Gastrocnemius medialis (tissue), 4 donors: ENCODE measurements at regions not wholly inside any gene's neighbourhood (a gene's known extent, or its start where the extent isn't known, plus 50 kb on each side); places are given as distances from the start of the nearest gene placed in this dataset.

Source experiments
- ATAC-seq, 2 donors: fragments of 150-250 bp; one replicate each; pipeline ENCODE4 v1.9.1; 2016
- DNase-seq, 2 donors: peaks; one replicate each; pipeline ENCODE4 v3.0.0-alpha.2; 2019
- H3K27ac ChIP-seq, 4 donors: fragments of 200-600 bp; sonication (generic); 1 replicate in 1 of 4; 2 replicates in 3 of 4; pipeline ENCODE4 v1.5.1; 2016 to 2018; ENCODE audit warnings: mild to moderate bottlenecking in 2 of 4, moderate library complexity in 1 of 4
- H3K27me3 ChIP-seq, 3 donors: fragments of 200-600 bp; sonication (generic) in 2 of 3; 1 replicate in 1 of 3; 2 replicates in 2 of 3; pipeline versions ENCODE4 v1.5.1 to v1.6.0; 2016 to 2019; ENCODE audit warnings: mild to moderate bottlenecking in 1 of 3, moderate library complexity in 1 of 3
- H3K36me3 ChIP-seq, 2 donors: fragments of 200-600 bp; sonication (generic) in 1 of 2; one replicate each; pipeline ENCODE4 v1.5.1; 2017 to 2018
- H3K4me1 ChIP-seq, 2 donors: fragments of 200-600 bp; sonication (generic) in 1 of 2; one replicate each; pipeline ENCODE4 v1.5.1; 2016 to 2017; ENCODE audit warnings: mild to moderate bottlenecking in 2 of 2
- H3K4me3 ChIP-seq, 4 donors: fragments of 200-600 bp; sonication (generic) in 3 of 4; 1 replicate in 1 of 4; 2 replicates in 3 of 4; pipeline ENCODE4 v1.5.1; 2016 to 2019; ENCODE audit warnings: mild to moderate bottlenecking in 2 of 4
- H3K9me3 ChIP-seq, 3 donors: fragments of 200-600 bp; sonication (generic) in 2 of 3; 1 replicate in 1 of 3; 2 replicates in 2 of 3; pipeline ENCODE4 v1.5.1; 2016 to 2019
- CTCF ChIP-seq, 5 experiments: fragments of 450-650 bp in 3 of 5; fragments of 200-600 bp in 2 of 5; sonication (generic) in 2 of 5; IDR thresholded peaks in 4 of 5; conservative IDR thresholded peaks in 1 of 5; 1 replicate in 4 of 5; 2 replicates in 1 of 5; pipeline ENCODE4 v1.5.1; 2016 to 2019; ENCODE audit warnings: antibody characterized with exemption in 5 of 5, mild to moderate bottlenecking in 3 of 5, moderate library complexity in 3 of 5
- POLR2A ChIP-seq, 2 donors: fragments of 450-650 bp; IDR thresholded peaks; one replicate each; pipeline ENCODE4 v1.6.1; 2017; ENCODE audit warnings: antibody characterized with exemption in 2 of 2, mild to moderate bottlenecking in 2 of 2, moderate library complexity in 2 of 2
- in situ Hi-C, 4 donors: fragments of 200-750 bp; cut with MboI; loops; one replicate each; pipeline versions ENCODE4 v1.15.0 to v1.8.0; 2017; ENCODE audit warnings: low sequenced_read_pairs in 4 of 4
- intact Hi-C: fragments of 100-400 bp; cut with DNase I; formaldehyde crosslinking; loops from one replicate; pipeline ENCODE4 v1.15.1; 2023; ENCODE audit warnings: low total_unique reads

- Histone ChIP-seq H3K36me3 (no peaks in the 10 kb centered on the region), H3K4me1 (no peaks in the 10 kb centered on the region), H3K27ac (no peak overlapping the region), H3K27me3 (no peaks in the 10 kb centered on the region), H3K4me3 (no peak overlapping the region), H3K9me3 (no peaks in the 10 kb centered on the region)
- no peak for TF ChIP-seq CTCF (IDR thresholded peaks at IDR 0.05 in 4 of 5, conservative IDR thresholded peaks at IDR 0.05 in 1 of 5)
- TF ChIP-seq POLR2A (IDR thresholded peaks at IDR 0.05): no peak
- intact Hi-C loops (no loop called here), in situ Hi-C loops (no loop called here)
- no peak for DNase-seq
- no peak for ATAC-seq
Measured at GRCh38 chr12:92519284-92519683, 183.5 kb upstream of the PLEKHG7 start.

- TF ChIP-seq CTCF (IDR thresholded peaks at IDR 0.05 in 4 of 5, conservative IDR thresholded peaks at IDR 0.05 in 1 of 5) (no peak), POLR2A (IDR thresholded peaks at IDR 0.05) (no peak)
- no peak for ATAC-seq
- intact Hi-C loops: no loop called here
- Histone ChIP-seq H3K27me3 (no peaks in the 10 kb centered on the region), H3K27ac (no peak overlapping the region), H3K9me3 (no peaks in the 10 kb centered on the region), H3K4me1 (no peaks in the 10 kb centered on the region), H3K4me3 (no peak overlapping the region), H3K36me3 (no peaks in the 10 kb centered on the region)
- DNase-seq: no peak
- in situ Hi-C loops: no loop called here
Measured at GRCh38 chr12:92518071-92518470, 184.7 kb upstream of the PLEKHG7 start.

- ATAC-seq: no peak
- Histone ChIP-seq H3K36me3 (no peaks in the 10 kb centered on the region), H3K27me3 (no peaks in the 10 kb centered on the region), H3K4me3 (no peak overlapping the region), H3K27ac (no peak overlapping the region), H3K4me1 (no peaks in the 10 kb centered on the region), H3K9me3 (no peaks in the 10 kb centered on the region)
- TF ChIP-seq CTCF (IDR thresholded peaks at IDR 0.05 in 4 of 5, conservative IDR thresholded peaks at IDR 0.05 in 1 of 5) (no peak), POLR2A (IDR thresholded peaks at IDR 0.05) (no peak)
- DNase-seq: no peak
- intact Hi-C loops: no loop called here
- in situ Hi-C loops: no loop called here
Measured at GRCh38 chr12:92516277-92516600, 186.6 kb upstream of the PLEKHG7 start.

- no peak for DNase-seq
- no peaks in the 10 kb centered on the region for H3K9me3 ChIP-seq
- TF ChIP-seq POLR2A (IDR thresholded peaks at IDR 0.05) (no peak), CTCF (IDR thresholded peaks at IDR 0.05 in 4 of 5, conservative IDR thresholded peaks at IDR 0.05 in 1 of 5) (no peak)
- no peaks in the 10 kb centered on the region for H3K27me3 ChIP-seq
- H3K4me3 ChIP-seq: no peak overlapping the region
- intact Hi-C loops: no loop called here
- no peaks in the 10 kb centered on the region for H3K4me1 ChIP-seq
- no peaks in the 10 kb centered on the region for H3K36me3 ChIP-seq
- in situ Hi-C loops: no loop called here
- no peak for ATAC-seq
- H3K27ac ChIP-seq: no peak overlapping the region
Measured at GRCh38 chr12:92513231-92513730, 189.5 kb upstream of the PLEKHG7 start.

DNA sequence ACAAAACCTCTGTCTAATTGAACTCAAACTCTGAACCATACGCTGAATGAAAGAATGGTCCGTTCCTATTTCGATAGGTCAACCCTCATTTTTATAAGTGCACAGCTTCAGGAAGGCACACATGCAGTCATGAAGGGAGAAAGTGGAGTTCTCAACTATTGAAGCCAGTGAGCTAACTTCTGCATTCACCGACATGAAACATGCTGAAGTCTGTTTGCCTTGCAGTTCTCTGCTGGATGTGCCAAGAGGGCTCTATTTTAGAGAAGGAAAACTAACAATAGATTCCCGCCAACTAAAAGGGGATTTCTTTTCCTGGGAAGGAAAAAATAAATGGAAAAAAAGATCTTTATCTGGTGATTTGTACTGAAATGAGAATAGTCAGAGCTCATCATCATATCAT, 191.0 kb upstream of the PLEKHG7 start:
- Histone ChIP-seq H3K4me3 (no peak overlapping the region), H3K36me3 (no peaks in the 10 kb centered on the region), H3K27ac (no peak overlapping the region), H3K27me3 (no peaks in the 10 kb centered on the region), H3K4me1 (peaks cover 5% of the 10 kb centered on the region in 2 donors), H3K9me3 (no peaks in the 10 kb centered on the region)
- no peak for ATAC-seq
- DNase-seq: no peak
- intact Hi-C loops (no loop called here), in situ Hi-C loops (no loop called here)
- TF ChIP-seq CTCF (IDR thresholded peaks at IDR 0.05 in 4 of 5, conservative IDR thresholded peaks at IDR 0.05 in 1 of 5): no peak
- TF ChIP-seq POLR2A (IDR thresholded peaks at IDR 0.05): no peak
